ENCODE measurements at regions not wholly inside any gene's neighbourhood (a gene's known extent, or its start where the extent isn't known, plus 50 kb on each side); places are given as distances from the start of the nearest gene placed in this dataset.
A peak's percentile ranks its signal among the peaks of the same experiment; 100 is the strongest.

- H4K8ac ChIP-seq (ENCODE audit: low read depth, low read length): no peak overlapping the region
- H3K14ac ChIP-seq (ENCODE audit: low read length): no peak overlapping the region
- H2BK12ac ChIP-seq (ENCODE audit: low read length): no peak overlapping the region
- H3K4ac ChIP-seq (ENCODE audit: low read length): no peak overlapping the region
- DNase-seq (ENCODE audit: low spot score): no peak
- no peaks in the 10 kb centered on the region for H3K36me3 ChIP-seq (replicated peaks in 1 of 2; ENCODE audit: control insufficient read depth in 2 of 2, insufficient read depth in 2 of 2, low read length in 2 of 2)
- H4K91ac ChIP-seq (ENCODE audit: low read depth, low read length, poor library complexity): no peak overlapping the region
- WGBS, 2 donors (ENCODE audit: extremely low coverage in 2 of 2, insufficient read length in 2 of 2, insufficient replicate concordance in 1 of 2): no CpG with 5 or more reads among the region's 3 CpGs
- no peak overlapping the region for H3K27ac ChIP-seq (replicated peaks; ENCODE audit: low read length)
- H2BK120ac ChIP-seq (ENCODE audit: low read depth, low read length): no peak overlapping the region
- no peaks in the 10 kb centered on the region for H3K79me1 ChIP-seq (ENCODE audit: low read depth, low read length)
- H3K4me2 ChIP-seq (ENCODE audit: insufficient read depth, low read length, poor library complexity, severe bottlenecking): no peak overlapping the region
- H3K27me3 ChIP-seq (ENCODE audit: control insufficient read depth in 3 of 3, insufficient read depth in 3 of 3, low read depth in 1 of 3, low read length in 3 of 3): peaks cover 0 to 3% (median 0%) of the 10 kb centered on the region in 3 experiments
- H2AK5ac ChIP-seq (ENCODE audit: low read depth, low read length): no peak overlapping the region
- H2BK5ac ChIP-seq (ENCODE audit: low read length): no peak overlapping the region
- peak overlapping the region; percentile 58 for H3K18ac ChIP-seq (ENCODE audit: low read length)
- H3K4me3 ChIP-seq (ENCODE audit: low read length in 2 of 2): no peak overlapping the region
- peaks cover 0 to 3% of the 10 kb centered on the region in 2 donors for H3K4me1 ChIP-seq (ENCODE audit: control insufficient read depth in 2 of 2, insufficient read depth in 1 of 2, low read depth in 1 of 2, low read length in 2 of 2)
- H2AFZ ChIP-seq (ENCODE audit: low read length): no peak overlapping the region
- H3K9me3 ChIP-seq (replicated peaks in 1 of 2; ENCODE audit: control insufficient read depth in 2 of 2, insufficient read depth in 1 of 2, low read depth in 1 of 2, low read length in 2 of 2): peaks cover 0 to 3% of the 10 kb centered on the region in 2 donors
- H3K23ac ChIP-seq (ENCODE audit: low read depth, low read length, poor library complexity): no peak overlapping the region
- H2BK15ac ChIP-seq (ENCODE audit: low read length): no peak overlapping the region
- H3K9ac ChIP-seq (ENCODE audit: low read depth, low read length, poor library complexity): no peak overlapping the region
Observed at GRCh38 chr6:14756340-14756739, 489.5 kb upstream of the JARID2 start.

GRCh38 chr6:14757014-14757413, 488.9 kb upstream of the JARID2 start:
- Histone ChIP-seq H2AFZ (ENCODE audit: low read length) (no peak overlapping the region), H3K4ac (ENCODE audit: low read length) (no peak overlapping the region), H2BK12ac (ENCODE audit: low read length) (no peak overlapping the region), H3K4me1 (ENCODE audit: control insufficient read depth in 2 of 2, insufficient read depth in 1 of 2, low read depth in 1 of 2, low read length in 2 of 2) (peaks cover 0 to 3% of the 10 kb centered on the region in 2 donors), H3K23ac (ENCODE audit: low read depth, low read length, poor library complexity) (no peak overlapping the region), H3K27ac (replicated peaks; ENCODE audit: low read length) (no peak overlapping the region), H3K27me3 (ENCODE audit: control insufficient read depth in 3 of 3, insufficient read depth in 3 of 3, low read depth in 1 of 3, low read length in 3 of 3) (peaks cover 0 to 3% (median 0%) of the 10 kb centered on the region in 3 experiments), H2BK120ac (ENCODE audit: low read depth, low read length) (no peak overlapping the region), H2BK5ac (ENCODE audit: low read length) (no peak overlapping the region), H3K14ac (ENCODE audit: low read length) (no peak overlapping the region), H3K18ac (ENCODE audit: low read length) (no peak overlapping the region), H3K79me1 (ENCODE audit: low read depth, low read length) (no peaks in the 10 kb centered on the region), H4K8ac (ENCODE audit: low read depth, low read length) (no peak overlapping the region), H3K4me3 (ENCODE audit: low read length in 2 of 2) (no peak overlapping the region), H3K9me3 (replicated peaks in 1 of 2; ENCODE audit: control insufficient read depth in 2 of 2, insufficient read depth in 1 of 2, low read depth in 1 of 2, low read length in 2 of 2) (peaks cover 0 to 3% of the 10 kb centered on the region in 2 donors), H3K36me3 (replicated peaks in 1 of 2; ENCODE audit: control insufficient read depth in 2 of 2, insufficient read depth in 2 of 2, low read length in 2 of 2) (no peaks in the 10 kb centered on the region), H3K4me2 (ENCODE audit: insufficient read depth, low read length, poor library complexity, severe bottlenecking) (no peak overlapping the region), H4K91ac (ENCODE audit: low read depth, low read length, poor library complexity) (no peak overlapping the region), H3K9ac (ENCODE audit: low read depth, low read length, poor library complexity) (no peak overlapping the region), H2BK15ac (ENCODE audit: low read length) (no peak overlapping the region), H2AK5ac (ENCODE audit: low read depth, low read length) (no peak overlapping the region)
- DNase-seq (ENCODE audit: low spot score): no peak
- WGBS, 2 donors (ENCODE audit: extremely low coverage in 2 of 2, insufficient read length in 2 of 2, insufficient replicate concordance in 1 of 2): no CpG with 5 or more reads among the region's 1 CpG

GRCh38 chr6:14757418-14757817, 488.5 kb upstream of the JARID2 start:
- no CpG with 5 or more reads among the region's 1 CpG for WGBS, 2 donors (ENCODE audit: extremely low coverage in 2 of 2, insufficient read length in 2 of 2, insufficient replicate concordance in 1 of 2)

GRCh38 chr6:14758421-14759081, 487.3 kb upstream of the JARID2 start:
- WGBS, 2 donors (ENCODE audit: extremely low coverage in 2 of 2, insufficient read length in 2 of 2, insufficient replicate concordance in 1 of 2): no CpG with 5 or more reads among the region's 8 CpGs
- Histone ChIP-seq H3K36me3 (replicated peaks in 1 of 2; ENCODE audit: control insufficient read depth in 2 of 2, insufficient read depth in 2 of 2, low read length in 2 of 2) (no peaks in the 10 kb centered on the region), H3K4me1 (ENCODE audit: control insufficient read depth in 2 of 2, insufficient read depth in 1 of 2, low read depth in 1 of 2, low read length in 2 of 2) (peaks cover 0 to 3% of the 10 kb centered on the region in 2 donors), H3K4ac (ENCODE audit: low read length) (no peak overlapping the region), H2BK5ac (ENCODE audit: low read length) (no peak overlapping the region), H4K91ac (ENCODE audit: low read depth, low read length, poor library complexity) (no peak overlapping the region), H2BK120ac (ENCODE audit: low read depth, low read length) (no peak overlapping the region), H3K79me1 (ENCODE audit: low read depth, low read length) (no peaks in the 10 kb centered on the region), H3K9me3 (replicated peaks in 1 of 2; ENCODE audit: control insufficient read depth in 2 of 2, insufficient read depth in 1 of 2, low read depth in 1 of 2, low read length in 2 of 2) (peaks cover 0 to 3% of the 10 kb centered on the region in 2 donors), H2BK12ac (ENCODE audit: low read length) (no peak overlapping the region), H2AK5ac (ENCODE audit: low read depth, low read length) (no peak overlapping the region), H3K14ac (ENCODE audit: low read length) (no peak overlapping the region), H3K23ac (ENCODE audit: low read depth, low read length, poor library complexity) (no peak overlapping the region), H2AFZ (ENCODE audit: low read length) (no peak overlapping the region), H3K27me3 (ENCODE audit: control insufficient read depth in 3 of 3, insufficient read depth in 3 of 3, low read depth in 1 of 3, low read length in 3 of 3) (peaks cover 0 to 3% (median 0%) of the 10 kb centered on the region in 3 experiments), H3K27ac (replicated peaks; ENCODE audit: low read length) (no peak overlapping the region), H4K8ac (ENCODE audit: low read depth, low read length) (no peak overlapping the region), H2BK15ac (ENCODE audit: low read length) (no peak overlapping the region), H3K4me3 (ENCODE audit: low read length in 2 of 2) (no peak overlapping the region), H3K9ac (ENCODE audit: low read depth, low read length, poor library complexity) (no peak overlapping the region), H3K18ac (ENCODE audit: low read length) (no peak overlapping the region), H3K4me2 (ENCODE audit: insufficient read depth, low read length, poor library complexity, severe bottlenecking) (no peak overlapping the region)
- no peak for DNase-seq (ENCODE audit: low spot score)

More at GRCh38 chr6:14757418-14757817, 488.5 kb upstream of the JARID2 start:
- no peak overlapping the region for H2BK120ac ChIP-seq (ENCODE audit: low read depth, low read length)
- no peak overlapping the region for H2AK5ac ChIP-seq (ENCODE audit: low read depth, low read length)
- no peak overlapping the region for H2AFZ ChIP-seq (ENCODE audit: low read length)
- H2BK12ac ChIP-seq (ENCODE audit: low read length): no peak overlapping the region
- H4K8ac ChIP-seq (ENCODE audit: low read depth, low read length): no peak overlapping the region
- H3K9ac ChIP-seq (ENCODE audit: low read depth, low read length, poor library complexity): no peak overlapping the region
- no peak overlapping the region for H2BK15ac ChIP-seq (ENCODE audit: low read length)
- no peak overlapping the region for H3K18ac ChIP-seq (ENCODE audit: low read length)
- H3K27me3 ChIP-seq (ENCODE audit: control insufficient read depth in 3 of 3, insufficient read depth in 3 of 3, low read depth in 1 of 3, low read length in 3 of 3): peaks cover 0 to 3% (median 0%) of the 10 kb centered on the region in 3 experiments
- peaks cover 0 to 3% of the 10 kb centered on the region in 2 donors for H3K9me3 ChIP-seq (replicated peaks in 1 of 2; ENCODE audit: control insufficient read depth in 2 of 2, insufficient read depth in 1 of 2, low read depth in 1 of 2, low read length in 2 of 2)
- peaks cover 0 to 3% of the 10 kb centered on the region in 2 donors for H3K4me1 ChIP-seq (ENCODE audit: control insufficient read depth in 2 of 2, insufficient read depth in 1 of 2, low read depth in 1 of 2, low read length in 2 of 2)
- H4K91ac ChIP-seq (ENCODE audit: low read depth, low read length, poor library complexity): no peak overlapping the region
- H3K79me1 ChIP-seq (ENCODE audit: low read depth, low read length): no peaks in the 10 kb centered on the region
- H3K14ac ChIP-seq (ENCODE audit: low read length): no peak overlapping the region
- no peak for DNase-seq (ENCODE audit: low spot score)
- H3K4ac ChIP-seq (ENCODE audit: low read length): no peak overlapping the region
- H3K36me3 ChIP-seq (replicated peaks in 1 of 2; ENCODE audit: control insufficient read depth in 2 of 2, insufficient read depth in 2 of 2, low read length in 2 of 2): no peaks in the 10 kb centered on the region
- H3K4me2 ChIP-seq (ENCODE audit: insufficient read depth, low read length, poor library complexity, severe bottlenecking): no peak overlapping the region
- no peak overlapping the region for H3K4me3 ChIP-seq (ENCODE audit: low read length in 2 of 2)
- no peak overlapping the region for H3K23ac ChIP-seq (ENCODE audit: low read depth, low read length, poor library complexity)
- no peak overlapping the region for H3K27ac ChIP-seq (replicated peaks; ENCODE audit: low read length)
- H2BK5ac ChIP-seq (ENCODE audit: low read length): no peak overlapping the region
